H1 (cell line): ENCODE measurements at regions not wholly inside any gene's neighbourhood (a gene's known extent, or its start where the extent isn't known, plus 50 kb on each side); places are given as distances from the start of the nearest gene placed in this dataset.

Experiments
- CTCF ChIA-PET: fragments of 300-600 bp; sonication (Branson Sonifier 250); formaldehyde crosslinking; loops from one replicate; lab custom pipeline; 2021; ENCODE audit not compliant: partially characterized antibody; lab: Charles Lee
- POLR2A ChIA-PET: fragments of 300-600 bp; sonication (Branson Sonifier 250); formaldehyde crosslinking; loops from one replicate; lab custom pipeline; 2021; ENCODE audit warnings: inconsistent platforms; ENCODE audit not compliant: partially characterized antibody; lab: Charles Lee
- DNase-seq, 2 experiments: peaks; one replicate each; pipeline versions ENCODE4 v3.0.0 to v3.0.0-alpha.2; 2010 to 2022; ENCODE audit warnings: low spot score in 2 of 2, low read depth in 1 of 2, mixed read lengths in 1 of 2
- FAIRE-seq: peaks from 2 replicates; lab custom pipeline; 2011; peaks lifted over from hg19 to GRCh38; lab: Jason Lieb, UNC
- H2AFZ ChIP-seq: 2 replicates; pipeline ENCODE4 v1.8.1; 2012; ENCODE audit warnings: low read length, inconsistent platforms
- H2AK5ac ChIP-seq: 2 replicates; pipeline ENCODE4 v1.6.1; 2013; ENCODE audit warnings: low read depth, low read length
- H2BK120ac ChIP-seq: replicated peaks from 2 replicates; pipeline ENCODE3; 2013; ENCODE audit warnings: low read depth, low read length, inconsistent platforms
- H2BK12ac ChIP-seq: 2 replicates; pipeline ENCODE4 v1.6.1; 2013; ENCODE audit warnings: low read depth, low read length
- H2BK15ac ChIP-seq: 2 replicates; pipeline ENCODE4 v1.6.1; 2013; ENCODE audit warnings: low read length
- H2BK20ac ChIP-seq: 2 replicates; pipeline ENCODE4 v1.6.1; 2013; ENCODE audit warnings: low read length
- H2BK5ac ChIP-seq: 2 replicates; pipeline ENCODE4 v1.6.1; 2013; ENCODE audit warnings: low read depth, low read length
- H3K14ac ChIP-seq: 2 replicates; pipeline ENCODE4 v1.6.1; 2013; ENCODE audit warnings: inconsistent platforms; ENCODE audit not compliant: insufficient read length
- H3K18ac ChIP-seq: 2 replicates; pipeline ENCODE4 v1.6.1; 2013; ENCODE audit warnings: low read length; ENCODE audit errors: extremely low read depth
- H3K23ac ChIP-seq: 2 replicates; pipeline ENCODE4 v1.6.1; 2013; ENCODE audit warnings: inconsistent platforms; ENCODE audit not compliant: insufficient read length
- H3K23me2 ChIP-seq: 2 replicates; pipeline ENCODE4 v1.6.1; 2013; ENCODE audit warnings: low read depth, low read length
- H3K27ac ChIP-seq: 2 replicates; pipeline ENCODE4 v1.6.1; 2011; ENCODE audit warnings: low read depth, low read length, inconsistent platforms
- H3K27me3 ChIP-seq, 4 experiments: replicated peaks in 1 of 4; 1 replicate in 1 of 4; 2 replicates in 3 of 4; pipeline versions ENCODE4 v1.6.1 to v1.8.1; 2011 to 2013; ENCODE audit warnings: low read length in 3 of 4, mild to moderate bottlenecking in 3 of 4, inconsistent platforms in 2 of 4, mixed read lengths in 2 of 4, moderate library complexity in 1 of 4; ENCODE audit not compliant: control insufficient read depth in 3 of 4, insufficient read depth in 3 of 4; ENCODE audit errors: extremely low read depth in 1 of 4
- H3K36me3 ChIP-seq, 4 experiments: 2 replicates each; pipeline versions ENCODE4 v1.6.1 to v1.8.1; 2011 to 2013; ENCODE audit warnings: mild to moderate bottlenecking in 4 of 4, low read length in 3 of 4, moderate library complexity in 2 of 4, control low read depth in 1 of 4, inconsistent platforms in 1 of 4; ENCODE audit not compliant: insufficient read depth in 4 of 4, control insufficient read depth in 2 of 4
- H3K4ac ChIP-seq: replicated peaks from 2 replicates; pipeline ENCODE3; 2013; ENCODE audit warnings: low read length, low read depth, mixed read lengths, inconsistent platforms; ENCODE audit not compliant: insufficient read length
- H3K4me1 ChIP-seq, 4 experiments: replicated peaks in 1 of 4; 1 replicate in 1 of 4; 2 replicates in 3 of 4; pipeline versions ENCODE4 v1.6.1 to v1.8.1; 2011 to 2013; ENCODE audit warnings: low read length in 3 of 4, inconsistent platforms in 2 of 4, mixed read lengths in 1 of 4; ENCODE audit not compliant: insufficient read depth in 4 of 4, control insufficient read depth in 3 of 4
- H3K4me2 ChIP-seq, 2 experiments: 2 replicates each; pipeline versions ENCODE4 v1.6.1 to v1.8.1; 2011 to 2013; ENCODE audit warnings: low read depth in 2 of 2, low read length in 2 of 2, control low read depth in 1 of 2, inconsistent platforms in 1 of 2, mild to moderate bottlenecking in 1 of 2; ENCODE audit not compliant: insufficient read depth in 1 of 2
- H3K4me3 ChIP-seq, 4 experiments: fragments of 200-600, 300-600 bp in 1 of 4; sonication (generic), shearing (Covaris generic), sonication (Bioruptor Twin) in 1 of 4; 2 replicates each; pipeline versions ENCODE4 v1.5.1 to v1.8.1; 2011 to 2016; ENCODE audit warnings: low read length in 4 of 4, low read depth in 3 of 4, control low read depth in 2 of 4, inconsistent platforms in 2 of 4, mild to moderate bottlenecking in 2 of 4, mixed read lengths in 1 of 4, moderate library complexity in 1 of 4; ENCODE audit not compliant: insufficient read depth in 2 of 4; ENCODE audit errors: extremely low read depth in 1 of 4
- H3K56ac ChIP-seq: replicated peaks from 2 replicates; pipeline ENCODE3; 2013; ENCODE audit warnings: low read depth, mild to moderate bottlenecking, mixed read lengths, low read length, inconsistent platforms; ENCODE audit not compliant: insufficient read length
- H3K79me1 ChIP-seq: 2 replicates; pipeline ENCODE4 v1.6.1; 2013; ENCODE audit warnings: low read depth, low read length, control low read depth
- H3K79me2 ChIP-seq, 2 experiments: 2 replicates each; pipeline versions ENCODE4 v1.6.1 to v1.8.1; 2012 to 2013; ENCODE audit warnings: low read length in 2 of 2, mild to moderate bottlenecking in 2 of 2, inconsistent platforms in 1 of 2; ENCODE audit not compliant: insufficient read depth in 2 of 2, control insufficient read depth in 1 of 2
- H3K9ac ChIP-seq, 4 experiments: replicated peaks in 1 of 4; 1 replicate in 1 of 4; 2 replicates in 3 of 4; pipeline versions ENCODE4 v1.6.1 to v1.8.1; 2011 to 2013; ENCODE audit warnings: low read depth in 3 of 4, low read length in 3 of 4, control low read depth in 2 of 4, mild to moderate bottlenecking in 2 of 4, moderate library complexity in 2 of 4, inconsistent platforms in 1 of 4; ENCODE audit errors: extremely low read depth in 1 of 4
- H3K9me3 ChIP-seq, 2 experiments: 2 replicates each; pipeline versions ENCODE4 v1.6.1 to v1.8.1; 2012 to 2013; ENCODE audit warnings: mild to moderate bottlenecking in 2 of 2, moderate library complexity in 2 of 2, control low read depth in 1 of 2, inconsistent platforms in 1 of 2, low read depth in 1 of 2, low read length in 1 of 2, mixed read lengths in 1 of 2; ENCODE audit not compliant: insufficient read depth in 2 of 2
- H4K20me1 ChIP-seq, 2 experiments: replicated peaks in 1 of 2; 2 replicates each; pipeline versions ENCODE3 to v1.8.1; 2011 to 2013; ENCODE audit warnings: inconsistent platforms in 2 of 2, low read length in 2 of 2, mild to moderate bottlenecking in 1 of 2; ENCODE audit not compliant: insufficient read depth in 2 of 2, control insufficient read depth in 1 of 2
- H4K5ac ChIP-seq: 2 replicates; pipeline ENCODE4 v1.6.1; 2013; ENCODE audit warnings: low read length, low read depth, mixed read lengths, inconsistent platforms; ENCODE audit not compliant: insufficient read length
- H4K8ac ChIP-seq: 2 replicates; pipeline ENCODE4 v1.8.0; 2013; ENCODE audit warnings: mild to moderate bottlenecking, moderate library complexity, low read length, inconsistent platforms; ENCODE audit not compliant: insufficient read depth; ENCODE audit errors: extremely low read depth
- H4K91ac ChIP-seq: replicated peaks from 2 replicates; pipeline ENCODE3; 2013; ENCODE audit warnings: low read length, mixed read lengths, inconsistent platforms; ENCODE audit not compliant: insufficient read length
- ASH2L ChIP-seq: fragments of 200-600, 300-600 bp; sonication (generic); IDR thresholded peaks from one replicate; pipeline ENCODE4 v1.7.1; 2017; ENCODE audit warnings: low read length
- CEBPB ChIP-seq: IDR thresholded peaks from 2 replicates; pipeline ENCODE4 v1.6.1; 2012; ENCODE audit warnings: low read depth, low read length
- EZH2 ChIP-seq: fragments of 200-600 bp; sonication (generic); IDR thresholded peaks from 2 replicates; pipeline ENCODE4 v1.7.1; 2012; ENCODE audit warnings: low read depth, mild to moderate bottlenecking, moderate library complexity, low read length, inconsistent platforms; ENCODE audit not compliant: severe bottlenecking
- GTF2F1 ChIP-seq: IDR thresholded peaks from 2 replicates; pipeline ENCODE4 v1.6.1; 2012; ENCODE audit warnings: low read depth, low read length, improper control_type of control experiment, borderline replicate concordance
- KDM4A ChIP-seq: IDR thresholded peaks from one replicate; pipeline ENCODE4 v1.7.1; 2012; ENCODE audit warnings: low read depth, mild to moderate bottlenecking, moderate library complexity, low read length, inconsistent platforms; ENCODE audit not compliant: severe bottlenecking
- KDM5A ChIP-seq: fragments of 200-600 bp; IDR thresholded peaks from 2 replicates; pipeline ENCODE4 v1.7.1; 2012; ENCODE audit warnings: mild to moderate bottlenecking, low read length, inconsistent platforms, mixed read lengths
- NANOG ChIP-seq: IDR thresholded peaks from 2 replicates; pipeline ENCODE4 v1.6.1; 2011; ENCODE audit warnings: low read length, low read depth, mild to moderate bottlenecking, inconsistent platforms; ENCODE audit not compliant: insufficient read depth, poor library complexity, severe bottlenecking
- PHF8 ChIP-seq: fragments of 200-600 bp; sonication (generic); conservative IDR thresholded peaks from 2 replicates; pipeline ENCODE4 v1.7.1; 2012; ENCODE audit warnings: low read depth, mild to moderate bottlenecking, inconsistent platforms, low read length, moderate library complexity
- SRF ChIP-seq: IDR thresholded peaks from 2 replicates; pipeline ENCODE4 v1.6.1; 2011; ENCODE audit warnings: mild to moderate bottlenecking, low read depth, low read length, moderate library complexity
- TAF1 ChIP-seq: IDR thresholded peaks from 2 replicates; pipeline ENCODE4 v1.6.1; 2011; ENCODE audit warnings: mild to moderate bottlenecking, low read depth, low read length
- TAF7 ChIP-seq: optimal IDR thresholded peaks from 2 replicates; pipeline ENCODE3; 2011; ENCODE audit warnings: low read depth, mild to moderate bottlenecking, inconsistent platforms, low read length, moderate library complexity, borderline replicate concordance
- TCF12 ChIP-seq: IDR thresholded peaks from 2 replicates; pipeline ENCODE4 v1.6.1; 2011; ENCODE audit warnings: low read depth, mild to moderate bottlenecking, low read length
- ZNF274 ChIP-seq: IDR thresholded peaks from 2 replicates; pipeline ENCODE4 v1.7.0; 2012; ENCODE audit warnings: low read length, borderline replicate concordance; ENCODE audit errors: extremely low read depth
- WGBS, 2 experiments: shearing (Covaris generic) in 1 of 2; methylation state at CpG; one replicate each; pipeline versions ENCODE4 v1.1.6 to v1.1.7; 2013 to 2015; ENCODE audit warnings: low lambda C conversion rate in 2 of 2, mixed read lengths in 2 of 2, inconsistent platforms in 1 of 2, low coverage in 1 of 2, missing lambda C conversion rate in 1 of 2; ENCODE audit not compliant: insufficient replicate concordance in 2 of 2, insufficient coverage in 1 of 2, insufficient read length in 1 of 2; ENCODE audit errors: extremely low coverage in 1 of 2, missing lambda C conversion rate in 1 of 2; 5-methylcytosine and 5-hydroxymethylcytosine counted together

GRCh38 chr2:53234548-53234903 lies 533.1 kb upstream of the CHAC2 start:
- Histone ChIP-seq H2BK15ac (no peak overlapping the region), H3K14ac (no peak overlapping the region), H3K9me3 (no peaks in the 10 kb centered on the region), H2BK20ac (no peak overlapping the region), H3K36me3 (no peaks in the 10 kb centered on the region), H3K18ac (no peak overlapping the region), H3K23me2 (no peaks in the 10 kb centered on the region), H2AFZ (peak overlapping the region; percentile 85; the same call in 1 of the 2 replicates), H3K4me1 (peaks cover 0 to 9% (median 7%) of the 10 kb centered on the region in 4 experiments; a peak in 3 of 7 replicates), H2BK5ac (no peak overlapping the region), H3K79me1 (no peaks in the 10 kb centered on the region)
- CTCF ChIA-PET, result interaction anchor here (1.8 kb wide), 1 partner anchor 24 kb away, joined by 5 read pairs; no protein-coding TSS in a partner anchor
- POLR2A ChIA-PET, result interaction anchor here (0.6 kb wide), 1 partner anchor 193 kb away, joined by 3 read pairs; no protein-coding TSS in a partner anchor
- no peak for TF ChIP-seq GTF2F1
- TF ChIP-seq EZH2, result no peak
- peak; percentile 75 for TF ChIP-seq SRF
- TF ChIP-seq PHF8, result no peak
- no peak for TF ChIP-seq ZNF274
- peak; percentile 28 for TF ChIP-seq ASH2L
- no peak for TF ChIP-seq TAF7
- peak; percentile 99 for TF ChIP-seq CEBPB
- TF ChIP-seq TCF12, result no peak
- no peak for TF ChIP-seq KDM5A
- no peak for TF ChIP-seq NANOG
- no peak for TF ChIP-seq TAF1
- TF ChIP-seq KDM4A, result no peak
- TF ChIP-seq, all 59 proteins: peak for 3
- no peak overlapping the region for H3K4me3 ChIP-seq
- no peak overlapping the region for H2AK5ac ChIP-seq
- peak overlapping the region; percentile 69 for H4K5ac ChIP-seq
- H3K56ac ChIP-seq, result no peak overlapping the region
- no peak overlapping the region; the same call in 1 of the 2 replicates for H3K27ac ChIP-seq
- no peak overlapping the region for H2BK12ac ChIP-seq
- H3K79me2 ChIP-seq, result no peaks in the 10 kb centered on the region
- WGBS, 2 experiments, result 41% methylated on average over 1 of the region's 1 CpG; no CpG with 5 or more reads in 1 of the 2 experiments
- FAIRE-seq, result peak; percentile 78
- peak in 1 of 2 experiments; percentile 10 for DNase-seq
- peak overlapping the region in 1 of 2 experiments; percentile 39; a peak in 1 of 4 replicates for H3K4me2 ChIP-seq
- H2BK120ac ChIP-seq, result no peak overlapping the region
- no peak overlapping the region for H3K23ac ChIP-seq
- H4K91ac ChIP-seq, result no peak overlapping the region
- no peaks in the 10 kb centered on the region for H3K27me3 ChIP-seq
- no peaks in the 10 kb centered on the region for H4K20me1 ChIP-seq
- peak overlapping the region in 1 of 4 experiments; percentile 34; a peak in 1 of 7 replicates for H3K9ac ChIP-seq
- H4K8ac ChIP-seq, result no peak overlapping the region
- H3K4ac ChIP-seq, result no peak overlapping the region
